ENCODE measurements at regions not wholly inside any gene's neighbourhood (a gene's known extent, or its start where the extent isn't known, plus 50 kb on each side); places are given as distances from the start of the nearest gene placed in this dataset.

DNA sequence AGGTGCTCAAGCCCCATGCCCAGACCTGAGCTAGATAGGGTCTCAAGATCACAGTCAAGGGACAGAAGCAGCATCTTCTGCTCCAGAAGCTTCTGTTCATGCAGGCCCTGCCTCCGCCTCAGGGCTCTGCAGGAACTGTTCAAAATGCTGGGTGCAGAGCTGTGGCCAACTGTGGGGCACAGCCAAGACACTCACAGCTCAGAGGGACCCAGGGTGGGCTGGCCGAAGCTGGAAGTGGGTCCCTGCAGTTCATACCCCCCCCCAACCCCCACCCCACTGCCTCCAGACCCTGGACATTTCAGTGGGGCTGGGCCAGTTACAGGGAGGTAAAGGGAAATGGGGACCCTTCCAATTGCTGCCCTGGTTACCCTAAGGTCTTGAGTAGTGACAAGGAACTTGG, 129.0 kb downstream of the CRYBB2 start:
- TF ChIP-seq RAD21 (IDR thresholded peaks at IDR 0.05) (no peak), ATF3 (IDR thresholded peaks at IDR 0.05) (no peak), YY1 (IDR thresholded peaks at IDR 0.05) (no peak), GABPA (IDR thresholded peaks at IDR 0.05 in 1 of 2, conservative IDR thresholded peaks at IDR 0.05 in 1 of 2) (no peak), JUND (IDR thresholded peaks at IDR 0.05) (no peak), MAX (IDR thresholded peaks at IDR 0.05) (no peak), SP1 (IDR thresholded peaks at IDR 0.05) (no peak), TAF1 (conservative IDR thresholded peaks at IDR 0.05) (no peak), RXRA (IDR thresholded peaks at IDR 0.05) (no peak), REST (IDR thresholded peaks at IDR 0.05) (no peak)
- TF ChIP-seq, protein P1, sequence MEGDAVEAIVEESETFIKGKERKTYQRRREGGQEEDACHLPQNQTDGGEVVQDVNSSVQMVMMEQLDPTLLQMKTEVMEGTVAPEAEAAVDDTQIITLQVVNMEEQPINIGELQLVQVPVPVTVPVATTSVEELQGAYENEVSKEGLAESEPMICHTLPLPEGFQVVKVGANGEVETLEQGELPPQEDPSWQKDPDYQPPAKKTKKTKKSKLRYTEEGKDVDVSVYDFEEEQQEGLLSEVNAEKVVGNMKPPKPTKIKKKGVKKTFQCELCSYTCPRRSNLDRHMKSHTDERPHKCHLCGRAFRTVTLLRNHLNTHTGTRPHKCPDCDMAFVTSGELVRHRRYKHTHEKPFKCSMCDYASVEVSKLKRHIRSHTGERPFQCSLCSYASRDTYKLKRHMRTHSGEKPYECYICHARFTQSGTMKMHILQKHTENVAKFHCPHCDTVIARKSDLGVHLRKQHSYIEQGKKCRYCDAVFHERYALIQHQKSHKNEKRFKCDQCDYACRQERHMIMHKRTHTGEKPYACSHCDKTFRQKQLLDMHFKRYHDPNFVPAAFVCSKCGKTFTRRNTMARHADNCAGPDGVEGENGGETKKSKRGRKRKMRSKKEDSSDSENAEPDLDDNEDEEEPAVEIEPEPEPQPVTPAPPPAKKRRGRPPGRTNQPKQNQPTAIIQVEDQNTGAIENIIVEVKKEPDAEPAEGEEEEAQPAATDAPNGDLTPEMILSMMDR (IDR thresholded peaks at IDR 0.05; ENCODE audit: low read depth, low read length, missing input control): no peak
- TF ChIP-seq, protein P2, sequence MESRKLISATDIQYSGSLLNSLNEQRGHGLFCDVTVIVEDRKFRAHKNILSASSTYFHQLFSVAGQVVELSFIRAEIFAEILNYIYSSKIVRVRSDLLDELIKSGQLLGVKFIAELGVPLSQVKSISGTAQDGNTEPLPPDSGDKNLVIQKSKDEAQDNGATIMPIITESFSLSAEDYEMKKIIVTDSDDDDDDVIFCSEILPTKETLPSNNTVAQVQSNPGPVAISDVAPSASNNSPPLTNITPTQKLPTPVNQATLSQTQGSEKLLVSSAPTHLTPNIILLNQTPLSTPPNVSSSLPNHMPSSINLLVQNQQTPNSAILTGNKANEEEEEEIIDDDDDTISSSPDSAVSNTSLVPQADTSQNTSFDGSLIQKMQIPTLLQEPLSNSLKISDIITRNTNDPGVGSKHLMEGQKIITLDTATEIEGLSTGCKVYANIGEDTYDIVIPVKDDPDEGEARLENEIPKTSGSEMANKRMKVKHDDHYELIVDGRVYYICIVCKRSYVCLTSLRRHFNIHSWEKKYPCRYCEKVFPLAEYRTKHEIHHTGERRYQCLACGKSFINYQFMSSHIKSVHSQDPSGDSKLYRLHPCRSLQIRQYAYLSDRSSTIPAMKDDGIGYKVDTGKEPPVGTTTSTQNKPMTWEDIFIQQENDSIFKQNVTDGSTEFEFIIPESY (IDR thresholded peaks at IDR 0.05): no peak
